ENCODE measurements at regions not wholly inside any gene's neighbourhood (a gene's known extent, or its start where the extent isn't known, plus 50 kb on each side); places are given as distances from the start of the nearest gene placed in this dataset.

DNA sequence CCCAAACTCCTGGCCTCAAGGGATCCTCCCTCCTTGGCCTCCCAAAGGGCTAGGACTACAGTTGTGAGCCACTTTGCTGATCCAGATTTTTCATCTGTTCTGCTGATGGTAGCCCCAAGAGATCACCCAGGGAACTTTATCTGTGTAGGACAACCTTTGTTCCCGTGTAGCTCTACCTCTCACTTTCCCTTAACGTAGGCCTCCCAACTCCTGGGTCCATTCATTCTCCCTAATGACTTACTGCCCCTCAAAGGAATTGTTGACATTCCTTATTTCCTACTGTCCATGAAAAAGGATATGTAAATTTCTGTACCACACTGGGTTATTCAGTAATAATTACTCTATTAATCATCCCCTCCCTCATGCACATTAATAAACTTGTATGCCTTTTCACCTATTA is 51.0 kb upstream of the PHF24 start:
- TF ChIP-seq, protein P1, sequence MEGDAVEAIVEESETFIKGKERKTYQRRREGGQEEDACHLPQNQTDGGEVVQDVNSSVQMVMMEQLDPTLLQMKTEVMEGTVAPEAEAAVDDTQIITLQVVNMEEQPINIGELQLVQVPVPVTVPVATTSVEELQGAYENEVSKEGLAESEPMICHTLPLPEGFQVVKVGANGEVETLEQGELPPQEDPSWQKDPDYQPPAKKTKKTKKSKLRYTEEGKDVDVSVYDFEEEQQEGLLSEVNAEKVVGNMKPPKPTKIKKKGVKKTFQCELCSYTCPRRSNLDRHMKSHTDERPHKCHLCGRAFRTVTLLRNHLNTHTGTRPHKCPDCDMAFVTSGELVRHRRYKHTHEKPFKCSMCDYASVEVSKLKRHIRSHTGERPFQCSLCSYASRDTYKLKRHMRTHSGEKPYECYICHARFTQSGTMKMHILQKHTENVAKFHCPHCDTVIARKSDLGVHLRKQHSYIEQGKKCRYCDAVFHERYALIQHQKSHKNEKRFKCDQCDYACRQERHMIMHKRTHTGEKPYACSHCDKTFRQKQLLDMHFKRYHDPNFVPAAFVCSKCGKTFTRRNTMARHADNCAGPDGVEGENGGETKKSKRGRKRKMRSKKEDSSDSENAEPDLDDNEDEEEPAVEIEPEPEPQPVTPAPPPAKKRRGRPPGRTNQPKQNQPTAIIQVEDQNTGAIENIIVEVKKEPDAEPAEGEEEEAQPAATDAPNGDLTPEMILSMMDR (conservative IDR thresholded peaks at IDR 0.05; ENCODE audit: low read depth, low read length): no peak
- no peak for DNase-seq (ENCODE audit: low read depth)
- no peak overlapping the region for H3K4me3 ChIP-seq (ENCODE audit: low read depth, low read length)

DNA sequence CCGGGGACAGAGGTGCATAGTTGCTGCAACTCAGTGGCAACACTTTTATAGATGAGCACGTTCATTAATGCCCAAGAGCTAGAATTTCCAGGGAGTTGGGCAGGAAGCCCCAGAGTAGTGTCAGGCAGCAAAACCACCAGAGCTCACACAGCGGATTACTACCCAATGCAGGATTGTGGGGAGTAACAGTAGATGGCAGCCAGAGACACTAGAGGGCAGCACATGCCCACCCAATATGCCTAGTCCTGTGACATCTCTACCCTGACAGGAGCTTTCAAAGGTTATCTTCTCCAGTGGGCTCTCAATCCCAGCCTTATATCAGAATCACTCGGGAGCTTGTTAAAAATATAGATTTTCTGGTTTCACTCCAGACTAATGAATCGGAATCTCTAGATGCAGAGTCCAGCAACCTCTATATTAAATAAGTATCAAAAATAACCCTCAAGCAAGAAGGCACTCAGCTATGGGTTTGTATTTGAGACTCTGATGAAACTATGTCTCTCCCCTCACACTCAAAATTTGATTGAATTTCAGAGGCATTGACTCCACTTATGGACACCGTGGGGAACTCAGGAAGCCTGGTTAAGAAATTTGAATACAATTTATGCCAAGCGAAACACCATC is 58.4 kb upstream of the PHF24 start:
- H3K4me3 ChIP-seq (ENCODE audit: low read depth, low read length): no peak overlapping the region
- DNase-seq (ENCODE audit: low read depth): peak; percentile 82
- TF ChIP-seq, protein P1 (conservative IDR thresholded peaks at IDR 0.05; ENCODE audit: low read depth, low read length): peak; percentile 91

DNA sequence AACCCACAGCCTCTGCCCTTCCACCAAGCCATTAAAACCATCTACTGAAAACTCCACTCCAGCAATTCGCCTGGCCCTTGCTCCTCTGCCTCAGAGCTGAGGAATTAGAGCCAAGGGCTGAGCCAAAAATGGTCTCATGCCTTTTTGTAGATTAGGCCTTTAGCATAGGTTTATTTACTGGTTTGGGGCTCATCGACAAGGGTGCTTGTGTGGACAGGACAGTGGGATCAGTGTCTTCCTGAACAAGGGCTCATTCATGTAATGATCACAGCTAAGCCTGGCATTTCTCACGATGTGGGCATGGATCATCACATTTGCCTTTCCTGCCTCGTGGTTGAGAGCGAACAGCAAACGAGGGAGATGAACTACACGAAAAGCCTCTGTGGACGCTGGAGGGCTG is 59.2 kb upstream of the PHF24 start:
- TF ChIP-seq, protein P1 (conservative IDR thresholded peaks at IDR 0.05; ENCODE audit: low read depth, low read length): no peak
- no peak for DNase-seq (ENCODE audit: low read depth)
- no peak overlapping the region for H3K4me3 ChIP-seq (ENCODE audit: low read depth, low read length)

DNA sequence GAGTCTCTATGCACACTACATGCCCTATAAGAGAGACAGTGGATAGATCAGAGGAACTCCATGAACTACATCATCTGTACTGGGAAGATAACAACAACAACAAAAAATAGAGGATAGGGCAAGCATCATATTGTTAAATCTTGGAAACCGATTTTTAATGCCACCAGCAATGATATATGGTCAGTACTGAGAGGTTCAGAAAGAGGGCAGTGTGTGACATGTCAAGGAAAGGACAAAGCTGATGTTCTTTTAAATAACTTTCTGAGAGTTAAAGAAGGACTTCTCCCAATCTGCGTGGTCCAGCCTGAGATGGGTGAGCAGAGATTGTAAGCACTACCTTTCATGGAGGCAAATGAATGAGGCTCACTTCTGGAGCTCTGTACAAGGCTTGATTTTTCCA is 62.0 kb upstream of the PHF24 start:
- peak; percentile 7 for DNase-seq (ENCODE audit: low read depth)
- TF ChIP-seq, protein P1 (conservative IDR thresholded peaks at IDR 0.05; ENCODE audit: low read depth, low read length): peak; percentile 3
- H3K4me3 ChIP-seq (ENCODE audit: low read depth, low read length): no peak overlapping the region

DNA sequence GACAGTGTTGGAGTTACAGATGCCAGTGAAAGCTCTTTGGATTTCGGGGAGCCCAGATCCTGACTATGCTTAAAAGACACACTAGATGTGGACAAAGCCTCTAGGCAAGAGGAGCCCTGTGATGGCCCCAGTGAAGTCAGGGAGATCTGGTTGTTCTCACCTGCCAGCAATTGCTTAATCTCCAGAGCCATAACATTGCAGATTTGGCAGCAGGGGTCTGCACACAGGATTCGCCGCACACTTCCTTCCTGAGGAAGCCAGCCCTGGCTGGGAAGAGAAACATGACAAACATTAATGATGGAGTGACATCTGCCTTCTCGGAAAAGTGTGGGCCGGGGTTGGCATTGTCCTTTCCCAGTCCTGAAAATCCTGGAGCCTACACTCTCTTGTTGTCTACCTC is 65.2 kb upstream of the PHF24 start:
- DNase-seq (ENCODE audit: low read depth): no peak
- TF ChIP-seq, protein P1 (conservative IDR thresholded peaks at IDR 0.05; ENCODE audit: low read depth, low read length): no peak
- H3K4me3 ChIP-seq (ENCODE audit: low read depth, low read length): no peak overlapping the region

DNA sequence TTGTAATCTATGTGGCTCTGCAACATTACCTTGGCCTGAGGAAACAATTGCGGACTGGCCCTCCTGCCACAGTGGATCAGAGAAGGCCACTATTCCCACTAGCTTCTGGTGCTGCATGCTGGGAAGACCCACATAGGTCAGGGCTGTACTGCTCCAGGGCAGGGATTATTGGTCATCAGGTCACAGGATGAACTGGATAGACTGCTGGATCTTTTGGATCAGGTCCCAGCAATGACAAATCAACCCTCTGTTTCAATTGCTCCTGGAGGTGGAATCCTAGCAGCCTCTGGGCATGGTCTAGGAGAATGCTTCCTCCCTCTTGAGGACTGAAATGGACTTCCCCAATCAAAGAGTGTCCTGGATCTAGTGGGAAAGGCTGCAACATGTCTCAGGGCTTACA is 66.7 kb upstream of the PHF24 start:
- DNase-seq (ENCODE audit: low read depth): no peak
- TF ChIP-seq, protein P1 (conservative IDR thresholded peaks at IDR 0.05; ENCODE audit: low read depth, low read length): no peak

DNA sequence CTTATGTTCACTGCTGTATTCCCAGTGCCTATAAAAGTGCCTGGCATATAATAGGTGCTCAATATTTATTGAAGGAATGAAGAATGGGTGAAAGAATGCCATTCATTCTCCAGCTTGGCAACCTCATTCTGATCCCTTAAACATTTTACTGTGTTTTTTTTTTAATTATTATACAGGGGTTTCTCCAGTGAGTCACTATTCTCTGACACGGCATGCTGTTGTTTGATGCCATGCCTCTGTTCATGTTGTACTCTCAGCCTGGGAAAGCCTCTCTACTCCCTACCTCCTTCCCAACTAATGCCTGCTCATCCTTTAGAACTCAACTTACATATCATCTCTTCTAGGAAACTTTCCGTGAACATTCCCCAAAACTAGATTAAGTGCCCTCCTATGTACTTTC is 70.2 kb upstream of the PHF24 start:
- no peak for DNase-seq (ENCODE audit: low read depth)
- TF ChIP-seq, protein P1 (conservative IDR thresholded peaks at IDR 0.05; ENCODE audit: low read depth, low read length): no peak
- no peak overlapping the region for H3K4me3 ChIP-seq (ENCODE audit: low read depth, low read length)

More for the DNA sequence above, 66.7 kb upstream of the PHF24 start:
- no peak overlapping the region for H3K4me3 ChIP-seq (ENCODE audit: low read depth, low read length)

Data from choroid plexus epithelial cell (primary cell).